Keratinocyte (primary cell): ENCODE measurements at regions not wholly inside any gene's neighbourhood (a gene's known extent, or its start where the extent isn't known, plus 50 kb on each side); places are given as distances from the start of the nearest gene placed in this dataset.

Experiments used
- DNase-seq: peaks from one replicate; pipeline ENCODE4 v3.0.0-alpha.2; 2011; ENCODE audit warnings: low read depth, missing footprints, low spot score
- FAIRE-seq: peaks from 2 replicates; lab custom pipeline; 2011; peaks lifted over from hg19 to GRCh38; lab: Jason Lieb, UNC
- H2AFZ ChIP-seq: 2 replicates; pipeline ENCODE4 v1.6.0; 2012; ENCODE audit warnings: low read length, control low read depth, inconsistent platforms; ENCODE audit not compliant: control insufficient read depth
- H3K27ac ChIP-seq: 2 replicates; pipeline ENCODE4 v1.5.1; 2011; ENCODE audit warnings: low read length; ENCODE audit not compliant: control insufficient read depth, insufficient read depth
- H3K27me3 ChIP-seq: 3 replicates; pipeline ENCODE4 v1.6.0; 2011; ENCODE audit warnings: low read length; ENCODE audit not compliant: control insufficient read depth, insufficient read depth; ENCODE audit errors: extremely low read depth
- H3K36me3 ChIP-seq, 2 experiments: 2 replicates in 1 of 2; 3 replicates in 1 of 2; pipeline ENCODE4 v1.5.1; 2011; ENCODE audit warnings: low read length in 2 of 2, mild to moderate bottlenecking in 1 of 2; ENCODE audit not compliant: control insufficient read depth in 2 of 2, insufficient read depth in 2 of 2; ENCODE audit errors: extremely low read depth in 1 of 2
- H3K4me1 ChIP-seq: 3 replicates; pipeline ENCODE4 v1.5.1; 2011; ENCODE audit warnings: low read length; ENCODE audit not compliant: control insufficient read depth, insufficient read depth; ENCODE audit errors: extremely low read depth
- H3K4me2 ChIP-seq: 3 replicates; pipeline ENCODE4 v1.6.0; 2011; ENCODE audit warnings: low read depth, low read length; ENCODE audit not compliant: control insufficient read depth, insufficient read depth; ENCODE audit errors: extremely low read depth
- H3K4me3 ChIP-seq, 3 experiments: fragments of 200-600 bp in 1 of 3; sonication (generic) in 1 of 3; 2 replicates in 2 of 3; 3 replicates in 1 of 3; pipeline ENCODE4 v1.5.1; 2011 to 2016; ENCODE audit warnings: low read length in 3 of 3, mild to moderate bottlenecking in 3 of 3, control low read depth in 2 of 3, inconsistent platforms in 1 of 3, low read depth in 1 of 3, mixed read lengths in 1 of 3, mixed run types in 1 of 3, moderate library complexity in 1 of 3; ENCODE audit not compliant: control insufficient read depth in 2 of 3, insufficient read depth in 2 of 3; ENCODE audit errors: extremely low read depth in 1 of 3
- H3K79me2 ChIP-seq: 2 replicates; pipeline ENCODE4 v1.6.0; 2012; ENCODE audit warnings: low read length; ENCODE audit not compliant: control insufficient read depth, insufficient read depth
- H3K9ac ChIP-seq: 3 replicates; pipeline ENCODE4 v1.6.0; 2011; ENCODE audit warnings: low read length; ENCODE audit not compliant: control insufficient read depth, insufficient read depth; ENCODE audit errors: extremely low read depth
- H3K9me1 ChIP-seq: 3 replicates; pipeline ENCODE4 v1.6.0; 2011; ENCODE audit warnings: low read length; ENCODE audit not compliant: control insufficient read depth, insufficient read depth; ENCODE audit errors: extremely low read depth
- H3K9me3 ChIP-seq: 2 replicates; pipeline ENCODE4 v1.5.1; 2012; ENCODE audit warnings: low read depth, low read length; ENCODE audit not compliant: control insufficient read depth
- H4K20me1 ChIP-seq: 3 replicates; pipeline ENCODE4 v1.6.0; 2011; ENCODE audit warnings: low read length; ENCODE audit not compliant: control insufficient read depth, insufficient read depth; ENCODE audit errors: extremely low read depth
- EZH2 ChIP-seq: IDR thresholded peaks from one replicate; pipeline ENCODE4 v1.6.1; 2012; ENCODE audit warnings: inconsistent platforms, mild to moderate bottlenecking, low read length, moderate library complexity
- dilution Hi-C: fragments of 300-500 bp; cut with MboI; formaldehyde crosslinking; loops from one replicate; pipeline ENCODE4 v1.7.0; 2020; ENCODE audit warnings: low sequenced_read_pairs; ENCODE audit not compliant: extremely low pct_ligation_motif_present
- TF ChIP-seq, protein P1 (sequence below), 3 experiments: IDR thresholded peaks in 1 of 3; conservative IDR thresholded peaks in 1 of 3; optimal IDR thresholded peaks in 1 of 3; 2 replicates in 2 of 3; 3 replicates in 1 of 3; pipeline versions ENCODE3 to v1.5.1; 2011; ENCODE audit warnings: low read length in 3 of 3, mild to moderate bottlenecking in 3 of 3, moderate library complexity in 2 of 3, control low read depth in 1 of 3, inconsistent platforms in 1 of 3; ENCODE audit not compliant: insufficient read depth in 2 of 3; ENCODE audit errors: extremely low read depth in 1 of 3

DNA sequence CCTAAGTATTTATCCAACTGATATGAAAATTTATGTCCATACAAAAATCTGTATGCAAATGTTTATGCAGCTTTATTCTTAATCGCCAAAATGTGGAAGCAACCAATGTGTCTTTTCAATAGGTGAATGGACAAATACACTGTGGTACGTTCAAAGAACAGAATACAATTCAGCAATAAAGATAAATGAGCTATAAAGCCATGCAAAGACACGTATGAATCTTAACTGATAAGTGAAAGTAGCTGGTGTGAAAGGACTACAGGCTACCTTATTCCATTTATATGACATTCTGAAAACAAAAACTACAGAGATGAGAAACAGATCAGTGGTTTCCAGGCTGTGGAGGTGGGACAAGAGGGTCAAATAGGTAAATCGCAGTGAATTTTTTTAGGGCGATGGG, 419.6 kb upstream of the B3GALT2 start:
- no peaks in the 10 kb centered on the region for H3K27me3 ChIP-seq
- no peaks in the 10 kb centered on the region for H3K4me1 ChIP-seq
- FAIRE-seq, result no peak

DNA sequence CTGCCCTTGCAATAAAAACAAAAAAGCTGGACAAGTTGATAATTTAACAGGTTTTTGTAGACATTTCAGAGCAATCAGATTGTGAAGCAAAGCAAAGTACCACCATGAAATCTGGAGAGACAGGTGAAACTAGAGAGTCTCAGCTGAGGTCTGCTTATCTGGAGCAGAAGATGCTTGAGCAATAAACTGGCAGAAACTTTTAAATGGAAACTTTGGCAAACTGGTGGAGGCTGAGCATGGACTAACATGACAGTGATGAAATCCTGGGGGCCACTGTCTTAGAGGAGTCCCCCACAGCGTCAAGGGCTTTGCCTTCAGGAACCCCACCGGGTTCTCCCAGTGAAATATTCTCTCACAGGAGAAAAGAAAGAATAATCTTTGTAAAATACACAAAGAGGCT, 416.3 kb upstream of the B3GALT2 start:
- Histone ChIP-seq H3K9ac (no peak overlapping the region), H3K27me3 (no peaks in the 10 kb centered on the region), H3K27ac (no peak overlapping the region), H3K4me1 (no peaks in the 10 kb centered on the region), H4K20me1 (no peaks in the 10 kb centered on the region), H2AFZ (no peak overlapping the region), H3K9me3 (no peaks in the 10 kb centered on the region), H3K9me1 (no peaks in the 10 kb centered on the region), H3K4me2 (no peak overlapping the region), H3K4me3 (no peak overlapping the region), H3K79me2 (no peaks in the 10 kb centered on the region), H3K36me3 (no peaks in the 10 kb centered on the region)
- FAIRE-seq (no peak), DNase-seq (no peak)
- TF ChIP-seq EZH2, result no peak
- TF ChIP-seq, protein P1, sequence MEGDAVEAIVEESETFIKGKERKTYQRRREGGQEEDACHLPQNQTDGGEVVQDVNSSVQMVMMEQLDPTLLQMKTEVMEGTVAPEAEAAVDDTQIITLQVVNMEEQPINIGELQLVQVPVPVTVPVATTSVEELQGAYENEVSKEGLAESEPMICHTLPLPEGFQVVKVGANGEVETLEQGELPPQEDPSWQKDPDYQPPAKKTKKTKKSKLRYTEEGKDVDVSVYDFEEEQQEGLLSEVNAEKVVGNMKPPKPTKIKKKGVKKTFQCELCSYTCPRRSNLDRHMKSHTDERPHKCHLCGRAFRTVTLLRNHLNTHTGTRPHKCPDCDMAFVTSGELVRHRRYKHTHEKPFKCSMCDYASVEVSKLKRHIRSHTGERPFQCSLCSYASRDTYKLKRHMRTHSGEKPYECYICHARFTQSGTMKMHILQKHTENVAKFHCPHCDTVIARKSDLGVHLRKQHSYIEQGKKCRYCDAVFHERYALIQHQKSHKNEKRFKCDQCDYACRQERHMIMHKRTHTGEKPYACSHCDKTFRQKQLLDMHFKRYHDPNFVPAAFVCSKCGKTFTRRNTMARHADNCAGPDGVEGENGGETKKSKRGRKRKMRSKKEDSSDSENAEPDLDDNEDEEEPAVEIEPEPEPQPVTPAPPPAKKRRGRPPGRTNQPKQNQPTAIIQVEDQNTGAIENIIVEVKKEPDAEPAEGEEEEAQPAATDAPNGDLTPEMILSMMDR (optimal IDR thresholded peaks at IDR 0.05 in 1 of 3, IDR thresholded peaks at IDR 0.05 in 1 of 3, conservative IDR thresholded peaks at IDR 0.05 in 1 of 3; ENCODE audit: extremely low read depth in 1 of 3, insufficient read depth in 2 of 3, low read length in 3 of 3), result no peak
- dilution Hi-C loops, result no loop called here

More for the DNA sequence above, 419.6 kb upstream of the B3GALT2 start:
- DNase-seq, result no peak
- dilution Hi-C loops, result no loop called here
- Histone ChIP-seq H3K79me2 (no peaks in the 10 kb centered on the region), H3K36me3 (no peaks in the 10 kb centered on the region), H3K9ac (no peak overlapping the region), H4K20me1 (no peaks in the 10 kb centered on the region), H3K9me3 (no peaks in the 10 kb centered on the region), H3K9me1 (no peaks in the 10 kb centered on the region), H2AFZ (no peak overlapping the region), H3K27ac (no peak overlapping the region), H3K4me2 (no peak overlapping the region), H3K4me3 (no peak overlapping the region)
- TF ChIP-seq, protein P1 (optimal IDR thresholded peaks at IDR 0.05 in 1 of 3, IDR thresholded peaks at IDR 0.05 in 1 of 3, conservative IDR thresholded peaks at IDR 0.05 in 1 of 3; ENCODE audit: extremely low read depth in 1 of 3, insufficient read depth in 2 of 3, low read length in 3 of 3), result no peak
- TF ChIP-seq EZH2, result no peak
